Stimulated activated CD8-positive, alpha-beta memory T cell treated with anti-CD3 and anti-CD28 coated beads, Interleukin-4, amount 100 ng/mL, for 1 hour (primary cell): ENCODE measurements at regions not wholly inside any gene's neighbourhood (a gene's known extent, or its start where the extent isn't known, plus 50 kb on each side); places are given as distances from the start of the nearest gene placed in this dataset.

Experiments used
- DNase-seq, 2 donors: peaks; one replicate each; pipeline ENCODE4 v3.0.0-alpha.2; 2020; ENCODE audit warnings: low read depth in 2 of 2, low spot score in 1 of 2

- no peak for DNase-seq
Observed at GRCh38 chr7:35536396-35536826, 158.5 kb downstream of the HERPUD2 start.

DNA sequence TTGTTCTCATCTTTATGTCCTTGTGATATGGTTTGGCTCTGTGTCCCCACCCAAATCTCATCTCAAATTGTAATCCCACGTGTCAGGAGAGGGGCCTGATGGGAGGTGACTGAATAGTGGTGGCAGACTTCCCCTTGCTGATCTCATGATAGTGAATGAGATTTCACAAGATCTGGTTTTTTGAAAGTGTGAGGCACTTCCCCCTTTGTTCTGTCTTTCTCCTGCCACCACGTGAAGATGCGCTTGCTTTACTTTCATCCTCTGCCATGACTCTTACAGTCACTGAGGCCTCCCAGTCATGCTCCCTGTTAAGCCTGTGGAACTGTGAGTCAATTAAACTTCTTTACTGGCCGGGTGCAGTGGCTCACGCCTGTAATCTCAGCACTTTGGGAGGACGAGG is 161.0 kb downstream of the HERPUD2 start:
- DNase-seq: no peak

GRCh38 chr7:35530124-35531109 is 164.5 kb downstream of the HERPUD2 start:
- DNase-seq: no peak

- DNase-seq: no peak
Observed at GRCh38 chr7:35529713-35530112, 165.2 kb downstream of the HERPUD2 start.

- no peak for DNase-seq
Observed at GRCh38 chr7:35528381-35528977, 166.5 kb downstream of the HERPUD2 start.

DNA sequence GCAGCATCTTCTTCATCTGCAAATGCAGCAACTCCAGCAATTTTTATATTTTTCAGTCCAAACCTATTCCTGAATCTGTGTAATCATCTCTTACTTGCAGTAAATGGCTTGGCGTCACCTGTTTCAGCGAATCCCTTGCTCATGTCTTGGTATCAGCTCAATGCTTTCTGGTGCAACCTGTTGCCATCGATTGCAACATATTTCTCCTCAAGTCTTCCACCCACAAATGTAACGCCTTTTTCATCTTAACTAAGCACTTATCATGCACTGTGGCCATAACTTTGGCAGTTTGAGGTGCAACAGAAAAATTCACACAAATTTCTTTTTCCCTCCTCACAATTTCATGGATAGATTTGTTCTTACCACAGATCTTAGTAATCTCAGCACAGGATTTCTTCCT is 168.3 kb downstream of the HERPUD2 start:
- DNase-seq: no peak

DNA sequence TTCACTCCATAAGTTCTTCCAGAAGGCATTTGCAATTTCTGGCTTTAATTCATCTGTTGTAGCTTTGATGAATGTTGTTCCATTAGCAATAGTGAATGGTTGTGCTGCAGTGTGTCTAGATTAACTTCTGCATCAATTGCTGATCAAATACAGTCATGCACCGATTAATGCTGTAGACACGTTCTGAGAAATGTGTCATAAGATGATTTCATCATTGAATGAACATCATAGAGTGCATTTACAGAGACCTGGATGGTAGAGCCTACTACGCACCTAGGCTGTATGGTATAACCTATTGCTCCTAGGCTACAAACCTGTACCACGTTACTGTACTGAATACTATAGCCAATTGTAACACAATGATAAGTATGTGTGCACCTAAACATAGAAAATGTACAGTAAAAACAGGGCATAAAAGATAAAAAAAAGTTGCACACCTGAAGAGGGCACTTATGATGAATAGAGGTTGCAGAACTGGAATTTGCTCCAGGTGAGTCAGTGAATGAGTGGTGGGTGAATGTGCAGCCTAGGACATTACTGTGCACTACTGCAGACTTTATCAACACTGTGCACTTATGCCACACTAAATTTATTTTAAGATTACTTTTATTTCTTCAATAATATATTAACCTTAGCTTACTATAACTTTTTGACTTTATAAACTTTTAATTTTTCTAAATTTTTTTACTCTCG is 170.7 kb downstream of the HERPUD2 start:
- no peak for DNase-seq

- no peak for DNase-seq
Observed at GRCh38 chr7:35523292-35523691, 171.6 kb downstream of the HERPUD2 start.

DNA sequence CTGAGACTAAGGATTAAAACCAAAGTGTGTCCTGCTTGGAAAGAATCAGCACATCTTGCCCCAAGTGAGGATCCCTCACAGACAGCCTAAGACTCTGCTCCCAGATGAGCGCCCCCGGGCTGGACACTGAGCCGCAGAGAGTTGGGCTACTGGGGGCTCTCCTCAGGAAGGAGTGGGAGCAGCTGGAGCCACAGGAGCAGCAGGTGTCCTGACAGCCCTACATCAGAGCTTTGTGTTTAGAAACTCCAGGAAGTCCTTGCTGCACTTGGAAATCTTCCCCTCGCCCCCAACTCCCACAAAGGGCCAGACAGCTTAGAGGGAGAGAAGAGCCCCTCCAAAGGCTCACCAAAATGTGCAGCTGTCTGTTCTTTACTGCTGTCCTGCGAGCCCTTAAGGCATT is 172.2 kb downstream of the HERPUD2 start:
- no peak for DNase-seq

GRCh38 chr7:35521941-35522340 is 173.0 kb downstream of the HERPUD2 start:
- no peak for DNase-seq

- DNase-seq: no peak
Observed at GRCh38 chr7:35520810-35521625, 173.9 kb downstream of the HERPUD2 start.

GRCh38 chr7:35519971-35520809 is 174.7 kb downstream of the HERPUD2 start:
- DNase-seq: peak in 1 of 2 donors; percentile 14

DNA sequence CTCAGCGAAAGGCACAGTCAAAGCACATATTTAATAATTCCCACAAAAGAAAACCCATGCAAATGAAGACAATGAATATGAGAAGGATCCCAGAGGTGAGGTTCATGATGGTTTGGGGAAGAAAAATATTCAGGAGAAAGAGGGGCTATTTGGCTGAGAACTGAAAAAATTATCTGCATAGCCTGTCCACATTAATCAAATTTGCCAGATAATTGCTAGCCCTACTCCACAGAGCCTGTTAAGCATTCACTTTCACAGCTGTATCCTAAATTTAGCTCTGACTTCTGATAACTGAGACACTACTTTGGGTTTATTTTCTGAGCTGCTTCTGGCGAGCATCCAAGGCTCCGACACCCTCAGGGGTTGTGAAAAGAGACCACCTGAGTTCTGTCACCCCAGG is 176.2 kb downstream of the HERPUD2 start:
- DNase-seq: no peak

DNA sequence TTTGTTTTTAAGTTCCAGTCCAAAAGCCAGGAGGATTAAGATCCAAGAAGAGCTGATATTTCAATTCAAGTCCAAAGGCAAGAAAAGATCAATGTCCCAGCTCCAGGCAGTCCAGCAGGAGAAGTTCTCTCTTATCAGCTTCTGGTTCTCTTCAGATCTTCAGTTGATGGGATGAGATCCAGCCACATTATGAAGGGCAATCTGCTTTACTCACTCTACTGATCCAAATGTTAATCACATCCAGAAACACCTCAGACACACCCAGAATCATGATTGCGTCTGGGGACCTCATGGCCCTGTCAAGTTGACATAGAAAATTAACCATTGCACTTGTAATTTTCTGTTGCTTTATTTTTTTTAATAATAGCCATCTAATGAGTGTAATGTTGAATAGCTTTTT is 178.4 kb downstream of the HERPUD2 start:
- no peak for DNase-seq

GRCh38 chr7:35513828-35514227 is 181.1 kb downstream of the HERPUD2 start:
- DNase-seq: no peak

DNA sequence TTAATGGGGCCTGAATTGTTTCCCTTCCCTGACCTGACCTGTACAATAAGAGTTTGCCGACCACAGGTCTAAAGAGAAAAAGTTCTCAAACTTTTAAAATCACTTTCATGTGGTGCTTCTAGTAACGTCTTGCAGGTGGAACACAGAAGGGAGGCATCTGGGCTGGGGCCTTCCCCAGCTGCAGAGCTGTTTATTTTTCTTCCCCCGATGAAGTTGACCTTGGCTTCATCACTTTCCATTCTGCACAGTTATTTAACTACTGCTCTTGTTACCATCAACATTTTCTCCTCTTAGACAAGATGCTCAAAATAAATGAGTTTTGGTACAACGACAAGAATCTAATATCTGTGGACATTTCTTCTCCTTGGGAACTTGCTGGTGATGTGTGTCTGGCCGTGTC is 181.7 kb downstream of the HERPUD2 start:
- DNase-seq: no peak

GRCh38 chr7:35512716-35513115 is 182.2 kb downstream of the HERPUD2 start:
- DNase-seq: no peak

DNA sequence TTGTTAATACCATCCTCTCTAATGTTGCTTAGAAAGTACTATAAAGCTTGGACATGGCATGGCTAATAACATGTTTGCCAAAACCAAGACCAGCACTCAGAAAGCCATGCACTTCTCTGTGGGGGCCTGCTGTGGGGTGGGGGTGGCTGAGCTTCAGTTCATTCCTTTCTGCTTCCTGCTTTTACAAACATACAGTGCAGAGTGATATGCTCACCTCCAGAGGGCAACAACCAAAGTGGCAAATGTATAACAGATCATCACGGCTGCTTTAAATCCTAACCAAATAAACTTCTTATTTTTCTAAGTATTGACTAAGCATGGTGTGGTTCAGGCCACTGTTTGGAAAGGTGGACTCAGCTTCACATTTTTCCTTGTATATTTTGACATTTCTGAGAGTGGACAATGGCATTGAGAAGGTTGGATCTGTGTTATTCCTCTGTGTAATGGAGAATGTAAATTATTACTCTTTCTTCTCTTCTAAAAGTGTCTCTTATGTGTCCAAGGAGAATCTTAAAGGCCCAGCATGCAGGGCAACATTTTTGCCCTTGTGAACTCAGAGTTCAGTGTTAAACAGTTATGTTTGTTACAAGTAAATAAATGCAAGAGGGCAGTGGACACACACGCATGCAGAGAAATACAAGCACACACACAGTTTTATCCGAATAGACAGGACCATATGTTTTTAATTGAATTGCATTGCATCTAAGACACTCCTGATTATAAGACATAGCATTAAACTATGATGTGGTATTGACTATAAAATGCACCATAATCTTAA is 186.1 kb downstream of the HERPUD2 start:
- no peak for DNase-seq

GRCh38 chr7:35505066-35505465 is 189.9 kb downstream of the HERPUD2 start:
- no peak for DNase-seq
